ENCODE measurements at regions not wholly inside any gene's neighbourhood (a gene's known extent, or its start where the extent isn't known, plus 50 kb on each side); places are given as distances from the start of the nearest gene placed in this dataset.
A peak's percentile ranks its signal among the peaks of the same experiment; 100 is the strongest.
"Not testable (repeated sequence)": the region's sequence is repeated elsewhere in the genome, so short reads cannot be mapped to it uniquely, and the experiment has no call there.

GRCh38 chr3:23710555-23710954 lies 95.2 kb upstream of the UBE2E1 start:
- DNase-seq = no peak

GRCh38 chr3:23711916-23712494 lies 93.8 kb upstream of the UBE2E1 start:
- no peak for DNase-seq

- no peak for DNase-seq
Measured at GRCh38 chr3:23712656-23713559, 92.8 kb upstream of the UBE2E1 start.

GRCh38 chr3:23713641-23714040 lies 92.1 kb upstream of the UBE2E1 start:
- no peak for DNase-seq

GRCh38 chr3:23720059-23720458 lies 85.7 kb upstream of the UBE2E1 start:
- DNase-seq = no peak

GRCh38 chr3:23720885-23721284 lies 84.9 kb upstream of the UBE2E1 start:
- no peak for DNase-seq

- no peak for DNase-seq
Measured at GRCh38 chr3:23723141-23723540, 82.6 kb upstream of the UBE2E1 start.

- DNase-seq = peak; percentile 47 to 85 (median 66)
Measured at GRCh38 chr3:23723930-23724329, 81.8 kb upstream of the UBE2E1 start.

- DNase-seq = peak; percentile 52 to 86 (median 76)
Measured at GRCh38 chr3:23726811-23727548, 78.8 kb upstream of the UBE2E1 start.

- peak in 2 of 4 experiments; percentile 59 to 68 for DNase-seq
Measured at GRCh38 chr3:23728601-23729117, 77.1 kb upstream of the UBE2E1 start.

GRCh38 chr3:23729362-23729761 lies 76.4 kb upstream of the UBE2E1 start:
- DNase-seq = not testable (repeated sequence)

GRCh38 chr3:23734481-23734880 lies 71.3 kb upstream of the UBE2E1 start:
- DNase-seq = no peak

- DNase-seq = no peak
Measured at GRCh38 chr3:23735062-23735461, 70.7 kb upstream of the UBE2E1 start.

- DNase-seq = no peak
Measured at GRCh38 chr3:23735535-23736326, 70.0 kb upstream of the UBE2E1 start.

- no peak for DNase-seq
Measured at GRCh38 chr3:23738944-23739343, 66.8 kb upstream of the UBE2E1 start.

- DNase-seq = peak; percentile 53 to 89 (median 80)
Measured at GRCh38 chr3:23739536-23739935, 66.2 kb upstream of the UBE2E1 start.

GRCh38 chr3:23740517-23740965 lies 65.2 kb upstream of the UBE2E1 start:
- peak in 1 of 4 experiments; percentile 12 for DNase-seq

GRCh38 chr3:23741036-23741706 lies 64.6 kb upstream of the UBE2E1 start:
- peak in 1 of 4 experiments; percentile 19 for DNase-seq

- no peak for DNase-seq
Measured at GRCh38 chr3:23743141-23743784, 62.5 kb upstream of the UBE2E1 start.

- DNase-seq = peak in 1 of 4 experiments; percentile 10
Measured at GRCh38 chr3:23746441-23746840, 59.3 kb upstream of the UBE2E1 start.

- no peak for DNase-seq
Measured at GRCh38 chr3:23747841-23748240, 57.9 kb upstream of the UBE2E1 start.
